CD4-positive, alpha-beta memory T cell (primary cell): ENCODE measurements at regions not wholly inside any gene's neighbourhood (a gene's known extent, or its start where the extent isn't known, plus 50 kb on each side); places are given as distances from the start of the nearest gene placed in this dataset.

Experiments used
- CTCF ChIA-PET: fragments of 350-600 bp; sonication (Branson Sonifier 250); formaldehyde crosslinking; loops from one replicate; lab custom pipeline; 2021; ENCODE audit warnings: inconsistent platforms; ENCODE audit not compliant: partially characterized antibody; lab: Charles Lee
- POLR2A ChIA-PET: fragments of 350-600 bp; sonication (Branson Sonifier 250); formaldehyde crosslinking; loops from one replicate; lab custom pipeline; 2021; ENCODE audit not compliant: partially characterized antibody; lab: Charles Lee
- DNase-seq, 5 donors: peaks; one replicate each; pipeline versions ENCODE4 v3.0.0 to v3.0.0-alpha.2; 2020 to 2022; ENCODE audit warnings: mixed read lengths in 1 of 5
- H3K27ac ChIP-seq: one replicate; pipeline ENCODE4 v1.7.0; 2013; ENCODE audit warnings: low read depth, low read length
- H3K27me3 ChIP-seq: 2 replicates; pipeline ENCODE4 v1.7.0; 2013; ENCODE audit warnings: mild to moderate bottlenecking, low read length, moderate library complexity; ENCODE audit not compliant: insufficient read depth
- H3K36me3 ChIP-seq: 2 replicates; pipeline ENCODE4 v1.7.0; 2013; ENCODE audit warnings: mild to moderate bottlenecking, low read length, moderate library complexity; ENCODE audit not compliant: insufficient read depth
- H3K4me1 ChIP-seq: 2 replicates; pipeline ENCODE4 v1.7.0; 2013; ENCODE audit warnings: mild to moderate bottlenecking, low read length, moderate library complexity; ENCODE audit not compliant: insufficient read depth
- H3K4me3 ChIP-seq, 2 donors: one replicate each; pipeline ENCODE4 v1.7.0; 2013; ENCODE audit warnings: low read length in 2 of 2, mild to moderate bottlenecking in 1 of 2
- H3K9me3 ChIP-seq, 2 donors: one replicate each; pipeline ENCODE4 v1.7.0; 2013; ENCODE audit warnings: low read length in 2 of 2, control low read depth in 1 of 2; ENCODE audit not compliant: control insufficient read depth in 1 of 2
- H3K27ac Mint-ChIP-seq, 7 donors: one replicate each; pipeline ENCODE4 v1.8.0; 2020 to 2021; ENCODE audit warnings: mixed read lengths in 7 of 7, mild to moderate bottlenecking in 6 of 7, inconsistent platforms in 3 of 7, moderate library complexity in 3 of 7
- H3K27me3 Mint-ChIP-seq, 2 donors: one replicate each; pipeline ENCODE4 v1.8.0; 2020 to 2021; ENCODE audit warnings: mixed read lengths in 2 of 2
- H3K36me3 Mint-ChIP-seq, 2 donors: one replicate each; pipeline ENCODE4 v1.8.0; 2020 to 2021; ENCODE audit warnings: mixed read lengths in 2 of 2, inconsistent platforms in 1 of 2, mild to moderate bottlenecking in 1 of 2
- H3K4me1 Mint-ChIP-seq, 4 donors: one replicate each; pipeline ENCODE4 v1.8.0; 2020 to 2021; ENCODE audit warnings: mixed read lengths in 4 of 4, mild to moderate bottlenecking in 1 of 4
- H3K4me3 Mint-ChIP-seq, 8 donors: one replicate each; pipeline ENCODE4 v1.8.0; 2020 to 2021; ENCODE audit warnings: mixed read lengths in 8 of 8, mild to moderate bottlenecking in 7 of 8, moderate library complexity in 6 of 8, inconsistent platforms in 3 of 8
- H3K9me3 Mint-ChIP-seq, 8 donors: one replicate each; pipeline ENCODE4 v1.8.0; 2020 to 2021; ENCODE audit warnings: mixed read lengths in 8 of 8, mild to moderate bottlenecking in 5 of 8, inconsistent platforms in 3 of 8, moderate library complexity in 1 of 8
- intact Hi-C: fragments of 100-400 bp; cut with micrococcal nuclease; formaldehyde crosslinking; loops from one replicate; pipeline ENCODE4 v1.15.1; 2023

GRCh38 chr3:151976211-151977050, 103.0 kb downstream of the SUCNR1 start:
- ChIA-PET CTCF (interaction anchor here (0.7 to 1.3 kb wide), 2 partner anchors 21 to 473 kb away, joined by 3 read pairs; no protein-coding TSS in a partner anchor), POLR2A (no interaction called here)
- peaks cover 0 to 3% (median under 1%) of the 10 kb centered on the region in 8 donors for H3K9me3 Mint-ChIP-seq
- no peak overlapping the region for H3K27ac Mint-ChIP-seq
- H3K4me3 Mint-ChIP-seq: no peak overlapping the region
- H3K9me3 ChIP-seq: no peaks in the 10 kb centered on the region
- no peaks in the 10 kb centered on the region for H3K36me3 ChIP-seq
- no peaks in the 10 kb centered on the region for H3K36me3 Mint-ChIP-seq
- H3K4me1 ChIP-seq: no peaks in the 10 kb centered on the region
- H3K27me3 Mint-ChIP-seq: peaks cover 3 to 5% of the 10 kb centered on the region in 2 donors
- no peaks in the 10 kb centered on the region for H3K4me1 Mint-ChIP-seq
- H3K27ac ChIP-seq: no peak overlapping the region
- H3K27me3 ChIP-seq: no peaks in the 10 kb centered on the region
- intact Hi-C loops: no loop called here
- no peak for DNase-seq
- H3K4me3 ChIP-seq: no peak overlapping the region

GRCh38 chr3:151979906-151980305, 106.5 kb downstream of the SUCNR1 start:
- intact Hi-C loops: no loop called here
- Mint-ChIP-seq H3K36me3 (no peaks in the 10 kb centered on the region), H3K27me3 (peaks cover 3 to 5% of the 10 kb centered on the region in 2 donors), H3K4me3 (no peak overlapping the region), H3K27ac (no peak overlapping the region), H3K9me3 (peaks cover 0 to 5% (median 4%) of the 10 kb centered on the region in 8 donors), H3K4me1 (no peaks in the 10 kb centered on the region)
- ChIA-PET POLR2A (no interaction called here), CTCF (no interaction called here)
- Histone ChIP-seq H3K36me3 (no peaks in the 10 kb centered on the region), H3K9me3 (no peaks in the 10 kb centered on the region), H3K4me3 (no peak overlapping the region), H3K27me3 (no peaks in the 10 kb centered on the region), H3K27ac (no peak overlapping the region), H3K4me1 (no peaks in the 10 kb centered on the region)
- DNase-seq: no peak

GRCh38 chr3:151983538-151983937, 110.1 kb downstream of the SUCNR1 start:
- H3K4me1 ChIP-seq: no peaks in the 10 kb centered on the region
- H3K27me3 Mint-ChIP-seq: peaks cover 0 to 4% of the 10 kb centered on the region in 2 donors
- H3K27me3 ChIP-seq: no peaks in the 10 kb centered on the region
- ChIA-PET CTCF (no interaction called here), POLR2A (no interaction called here)
- no peaks in the 10 kb centered on the region for H3K9me3 ChIP-seq
- no peak overlapping the region for H3K4me3 ChIP-seq
- H3K4me1 Mint-ChIP-seq: no peaks in the 10 kb centered on the region
- no peak overlapping the region for H3K4me3 Mint-ChIP-seq
- H3K9me3 Mint-ChIP-seq: peaks cover 0 to 7% (median 4%) of the 10 kb centered on the region in 8 donors
- no peak for DNase-seq
- intact Hi-C loops: no loop called here
- no peaks in the 10 kb centered on the region for H3K36me3 ChIP-seq
- no peak overlapping the region for H3K27ac ChIP-seq
- H3K36me3 Mint-ChIP-seq: no peaks in the 10 kb centered on the region
- no peak overlapping the region for H3K27ac Mint-ChIP-seq

GRCh38 chr3:151985787-151986430, 112.5 kb downstream of the SUCNR1 start:
- no peak for DNase-seq
- peaks cover 4% of the 10 kb centered on the region in 2 donors for H3K27me3 Mint-ChIP-seq
- H3K4me3 Mint-ChIP-seq: no peak overlapping the region
- no peaks in the 10 kb centered on the region for H3K36me3 ChIP-seq
- H3K27ac ChIP-seq: no peak overlapping the region
- H3K9me3 Mint-ChIP-seq: peaks cover 0 to 7% (median 4%) of the 10 kb centered on the region in 8 donors
- H3K36me3 Mint-ChIP-seq: no peaks in the 10 kb centered on the region
- no peak overlapping the region for H3K4me3 ChIP-seq
- no peaks in the 10 kb centered on the region for H3K9me3 ChIP-seq
- ChIA-PET POLR2A (no interaction called here), CTCF (no interaction called here)
- no peaks in the 10 kb centered on the region for H3K4me1 ChIP-seq
- no peaks in the 10 kb centered on the region for H3K4me1 Mint-ChIP-seq
- H3K27me3 ChIP-seq: no peaks in the 10 kb centered on the region
- intact Hi-C loops: no loop called here
- no peak overlapping the region for H3K27ac Mint-ChIP-seq

GRCh38 chr3:151987893-151988292, 114.5 kb downstream of the SUCNR1 start:
- no peak overlapping the region for H3K4me3 Mint-ChIP-seq
- H3K36me3 ChIP-seq: no peaks in the 10 kb centered on the region
- ChIA-PET CTCF (no interaction called here), POLR2A (no interaction called here)
- no peaks in the 10 kb centered on the region for H3K4me1 Mint-ChIP-seq
- no peaks in the 10 kb centered on the region for H3K9me3 ChIP-seq
- DNase-seq: no peak
- H3K27ac Mint-ChIP-seq: no peak overlapping the region
- peaks cover 4% of the 10 kb centered on the region in 2 donors for H3K27me3 Mint-ChIP-seq
- intact Hi-C loops: no loop called here
- H3K36me3 Mint-ChIP-seq: no peaks in the 10 kb centered on the region
- no peak overlapping the region for H3K27ac ChIP-seq
- H3K4me1 ChIP-seq: no peaks in the 10 kb centered on the region
- H3K9me3 Mint-ChIP-seq: peaks cover 0 to 3% (median 0%) of the 10 kb centered on the region in 8 donors
- H3K27me3 ChIP-seq: no peaks in the 10 kb centered on the region
- H3K4me3 ChIP-seq: no peak overlapping the region

- Histone ChIP-seq H3K4me3 (no peak overlapping the region), H3K27me3 (no peaks in the 10 kb centered on the region), H3K27ac (no peak overlapping the region), H3K9me3 (no peaks in the 10 kb centered on the region), H3K4me1 (no peaks in the 10 kb centered on the region), H3K36me3 (no peaks in the 10 kb centered on the region)
- POLR2A ChIA-PET: no interaction called here
- no peak overlapping the region for H3K27ac Mint-ChIP-seq
- H3K27me3 Mint-ChIP-seq: peaks cover 4% of the 10 kb centered on the region in 2 donors
- no peak for DNase-seq
- CTCF ChIA-PET: no interaction called here
- H3K4me1 Mint-ChIP-seq: no peaks in the 10 kb centered on the region
- no peak overlapping the region for H3K4me3 Mint-ChIP-seq
- H3K9me3 Mint-ChIP-seq: peaks cover 0 to 3% (median 0%) of the 10 kb centered on the region in 8 donors
- H3K36me3 Mint-ChIP-seq: no peaks in the 10 kb centered on the region
- intact Hi-C loops: no loop called here
These were observed 116.2 kb downstream of the SUCNR1 start for GRCh38 chr3:151989621-151990020.

GRCh38 chr3:151990696-151991376, 117.4 kb downstream of the SUCNR1 start:
- intact Hi-C loops: no loop called here
- H3K27ac Mint-ChIP-seq: no peak overlapping the region
- H3K4me1 Mint-ChIP-seq: no peaks in the 10 kb centered on the region
- Histone ChIP-seq H3K27ac (no peak overlapping the region), H3K4me1 (no peaks in the 10 kb centered on the region), H3K4me3 (no peak overlapping the region), H3K27me3 (no peaks in the 10 kb centered on the region), H3K9me3 (no peaks in the 10 kb centered on the region), H3K36me3 (no peaks in the 10 kb centered on the region)
- POLR2A ChIA-PET: no interaction called here
- no peak for DNase-seq
- no peak overlapping the region for H3K4me3 Mint-ChIP-seq
- H3K27me3 Mint-ChIP-seq: peaks cover 4% of the 10 kb centered on the region in 2 donors
- no peaks in the 10 kb centered on the region for H3K36me3 Mint-ChIP-seq
- H3K9me3 Mint-ChIP-seq: no peaks in the 10 kb centered on the region
- CTCF ChIA-PET: no interaction called here
